Umbilical cord (tissue), 1 donor: ENCODE measurements at regions not wholly inside any gene's neighbourhood (a gene's known extent, or its start where the extent isn't known, plus 50 kb on each side); places are given as distances from the start of the nearest gene placed in this dataset.
A peak's percentile ranks its signal among the peaks of the same experiment; 100 is the strongest.

Source experiments
- DNase-seq: peaks from one replicate; pipeline ENCODE4 v3.0.0-alpha.2; 2015; ENCODE audit warnings: low spot score

DNA sequence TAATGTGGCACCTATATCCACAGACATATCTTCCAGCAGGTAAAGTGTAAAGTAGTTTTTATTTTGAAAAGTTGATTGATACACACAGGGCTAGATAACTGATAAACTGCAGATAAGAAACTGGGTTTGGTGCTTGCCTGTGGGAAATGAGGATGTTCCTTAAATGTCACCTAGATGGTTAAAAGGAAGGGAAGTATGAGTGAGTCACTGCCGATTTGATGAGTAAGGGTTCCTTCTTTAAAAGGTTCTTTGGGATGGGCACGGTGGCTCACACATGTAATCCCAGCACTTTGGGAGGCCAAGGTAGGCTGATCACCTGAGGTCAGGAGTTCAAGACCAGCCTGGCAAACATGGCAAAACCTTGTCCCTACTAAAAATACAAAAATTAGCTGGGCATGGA lies 73.8 kb upstream of the FRY start:
- no peak for DNase-seq

DNA sequence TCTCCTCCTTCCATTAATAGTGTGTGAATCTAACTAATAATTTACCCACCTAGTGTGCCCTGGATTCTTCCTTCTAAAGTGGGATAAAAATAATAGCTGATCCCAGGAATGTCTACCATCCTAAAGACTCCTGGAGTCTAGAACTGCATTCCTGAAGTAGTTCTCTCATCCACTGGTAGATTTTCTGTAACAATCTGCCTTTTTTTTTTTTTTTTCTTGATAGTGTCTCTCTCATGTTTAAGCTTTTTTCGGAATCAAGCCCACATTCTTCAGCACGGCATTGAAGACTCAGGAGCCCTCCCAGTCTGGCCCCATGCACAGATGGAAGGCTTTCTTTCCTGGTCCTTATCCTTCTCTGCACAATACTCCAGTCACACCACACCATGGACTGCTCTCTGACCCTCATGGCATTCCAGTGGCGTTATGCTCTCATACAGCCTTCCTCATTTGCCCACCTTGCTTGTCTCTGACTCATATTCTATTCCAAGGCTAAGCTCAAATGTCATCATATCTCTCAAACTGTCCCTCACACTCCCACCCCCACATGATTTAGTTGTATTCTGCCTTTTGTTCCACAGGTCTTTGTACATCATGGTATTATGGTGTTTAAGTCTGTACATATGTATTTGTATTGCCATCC lies 68.7 kb upstream of the FRY start:
- DNase-seq = peak; percentile 53

DNA sequence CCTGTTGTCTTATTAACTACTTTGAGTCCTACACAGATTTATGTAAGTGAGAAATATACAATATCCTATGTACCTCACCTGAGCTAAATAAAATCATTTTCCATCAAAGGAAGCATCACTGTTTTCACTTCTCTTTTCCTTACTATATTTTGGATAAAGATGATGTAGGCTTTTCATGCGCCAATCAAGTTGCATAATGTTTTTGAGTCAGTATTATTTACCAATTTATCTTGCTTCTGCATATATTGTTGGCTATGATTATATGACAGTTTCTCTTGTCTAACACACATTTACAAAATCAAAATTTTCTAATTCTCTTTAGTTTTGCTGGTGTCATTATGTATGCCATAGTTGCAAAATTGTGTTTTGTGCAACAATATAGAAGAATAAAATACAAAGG lies 67.9 kb upstream of the FRY start:
- DNase-seq = no peak

DNA sequence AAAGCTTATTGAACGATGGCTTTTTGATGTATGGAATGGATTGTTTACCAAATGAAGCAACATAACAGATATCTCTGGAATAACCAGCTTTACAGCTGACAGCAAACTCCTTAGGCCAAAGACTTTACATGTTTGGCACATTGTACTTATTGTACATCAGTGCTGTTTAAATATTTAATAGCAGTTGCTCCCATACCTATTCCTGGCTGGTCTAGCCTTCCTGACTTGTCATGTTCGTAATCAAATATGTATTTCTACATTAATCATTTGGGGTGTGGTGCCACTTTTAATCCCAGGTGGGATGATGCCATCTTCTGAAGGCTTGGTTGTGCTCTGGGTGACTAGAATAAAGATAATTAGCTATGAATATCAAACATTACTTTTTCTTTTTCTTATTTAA lies 67.4 kb upstream of the FRY start:
- DNase-seq = no peak

DNA sequence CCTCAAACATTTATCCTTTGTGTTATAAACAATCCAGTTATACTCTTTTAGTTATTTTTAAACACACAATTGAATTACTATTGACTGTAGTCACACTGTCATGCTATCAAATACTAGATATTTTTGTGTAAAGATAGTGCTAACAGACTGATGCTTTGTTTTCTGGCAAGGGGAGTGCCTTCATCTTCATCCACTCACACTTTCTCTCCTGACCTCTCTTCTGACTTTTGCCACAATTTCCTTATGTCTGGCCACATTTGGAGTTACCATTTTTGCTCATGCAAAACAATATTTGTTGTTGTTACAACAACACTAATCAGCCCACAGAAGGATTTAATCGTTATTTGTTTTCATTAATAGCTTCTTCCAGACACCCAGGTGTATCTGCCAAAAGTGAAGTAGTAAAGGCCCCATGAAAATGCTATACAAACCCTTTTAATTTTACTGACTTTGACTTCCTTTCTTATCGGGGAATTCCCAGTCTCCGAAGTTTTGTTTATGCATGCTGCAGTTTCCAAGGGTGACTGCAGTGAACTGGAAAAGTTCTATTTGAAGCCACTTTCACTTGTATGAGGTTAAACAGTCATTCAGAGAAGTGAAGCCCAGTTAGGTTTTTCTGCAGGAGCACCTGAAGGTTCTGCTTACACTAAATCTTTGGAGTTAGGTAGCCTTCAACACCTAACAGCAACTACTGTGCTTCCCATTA lies 66.1 kb upstream of the FRY start:
- peak; percentile 74 for DNase-seq

DNA sequence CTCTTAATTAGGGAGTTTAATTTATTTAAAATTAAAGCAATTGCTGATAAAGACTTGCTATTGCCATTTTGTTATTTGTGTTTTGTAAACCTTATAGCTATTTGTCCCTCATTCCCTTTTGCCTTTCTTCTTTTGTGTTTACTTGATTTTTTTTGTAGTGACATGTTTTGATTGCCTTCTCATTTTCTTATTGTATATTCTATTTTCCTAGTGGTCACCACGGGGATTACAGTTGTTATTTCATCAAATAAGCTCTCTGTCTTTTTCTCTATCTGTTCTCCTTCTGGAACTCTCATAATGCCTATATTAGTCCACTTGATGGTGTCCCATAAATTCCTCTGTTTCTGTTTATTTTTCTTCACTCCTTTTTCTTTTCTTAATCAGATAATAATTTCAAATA lies 64.4 kb upstream of the FRY start:
- no peak for DNase-seq

DNA sequence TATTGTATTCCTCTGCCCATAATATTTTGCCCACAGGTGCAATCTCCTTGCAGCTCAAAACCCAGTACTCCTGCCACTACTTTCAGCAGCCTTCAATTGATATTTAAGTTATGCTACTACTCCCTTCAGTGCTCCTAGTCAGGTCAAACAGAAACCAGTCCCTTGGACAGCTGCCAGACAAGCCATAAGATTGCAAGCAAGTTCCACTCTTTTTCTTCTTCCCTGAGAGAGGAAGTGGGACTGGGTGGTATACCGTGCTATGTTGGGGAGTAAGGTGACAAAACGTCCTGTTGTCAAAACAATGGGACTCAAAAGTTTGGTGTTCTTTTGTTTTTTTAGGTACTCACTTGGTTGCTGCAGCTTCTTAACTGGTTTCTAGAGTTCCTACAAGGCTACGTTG lies 63.1 kb upstream of the FRY start:
- peak; percentile 24 for DNase-seq

DNA sequence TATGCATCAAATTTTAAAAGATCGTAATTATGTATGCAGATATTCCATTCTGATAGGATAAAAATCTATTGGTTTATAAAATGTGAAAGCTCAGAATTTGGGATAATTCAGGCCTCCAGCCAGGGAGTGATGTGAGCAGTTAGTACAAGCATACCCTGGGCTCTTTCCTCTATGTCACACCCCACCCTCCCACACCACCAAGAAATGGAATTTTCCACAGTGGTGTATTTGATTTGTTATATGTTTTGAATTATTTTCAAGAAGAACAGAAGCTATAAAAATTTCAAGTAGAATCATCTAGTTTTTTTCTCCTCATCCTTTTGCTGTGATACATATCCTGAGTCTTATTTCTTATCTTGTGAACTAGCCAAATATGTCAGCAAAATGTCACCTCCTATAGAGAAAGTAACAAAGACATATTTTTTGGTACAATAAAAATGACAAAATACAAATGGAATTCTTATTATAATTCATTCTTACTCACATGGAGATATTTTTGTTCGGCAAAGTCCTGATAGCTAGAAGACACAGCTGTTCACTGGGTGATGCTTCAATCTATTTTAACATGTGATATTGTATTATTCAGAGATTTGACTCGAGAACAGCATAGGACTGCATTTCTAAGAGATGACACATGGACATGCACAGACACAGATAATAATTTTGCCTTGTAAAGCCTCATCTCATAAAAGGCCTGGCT lies 61.2 kb upstream of the FRY start:
- DNase-seq = peak; percentile 47

DNA sequence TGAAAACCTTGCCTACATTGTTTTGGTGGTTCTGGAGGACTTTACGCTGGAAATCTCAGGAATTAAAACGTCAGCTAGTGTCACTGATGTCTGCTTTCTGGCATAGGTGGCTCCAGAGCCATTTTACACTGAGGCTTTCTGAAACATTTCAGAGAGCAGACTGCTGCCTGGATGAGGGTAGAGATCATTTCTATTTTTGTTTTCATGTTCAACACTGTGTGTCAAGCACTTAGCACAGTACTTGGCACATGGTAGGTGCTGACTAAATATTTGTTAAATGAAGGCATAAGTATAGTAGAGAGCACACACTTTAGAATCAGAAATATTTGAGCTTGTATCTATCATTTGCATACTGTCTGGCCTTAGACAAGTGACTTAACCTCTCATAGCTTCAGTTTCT lies 59.1 kb upstream of the FRY start:
- DNase-seq = no peak

DNA sequence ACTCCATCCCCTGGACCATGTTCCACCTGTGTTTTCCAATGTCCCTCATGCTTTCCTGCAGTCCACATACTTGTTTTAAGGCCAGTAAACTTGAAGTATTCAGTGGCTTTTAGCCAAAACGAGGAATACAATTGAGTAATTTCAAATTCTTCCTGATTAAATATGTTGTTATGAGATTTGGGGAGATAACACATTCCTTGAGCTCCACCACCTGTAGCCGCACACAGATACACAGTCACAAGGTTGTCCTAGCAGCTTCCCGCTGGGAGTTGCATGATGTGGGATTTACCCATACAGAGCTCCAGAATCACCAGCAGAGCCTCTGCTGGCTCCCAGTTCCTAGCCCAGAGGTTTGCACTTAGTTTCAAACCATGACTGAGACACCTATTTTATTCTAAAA lies 53.6 kb upstream of the FRY start:
- no peak for DNase-seq

DNA sequence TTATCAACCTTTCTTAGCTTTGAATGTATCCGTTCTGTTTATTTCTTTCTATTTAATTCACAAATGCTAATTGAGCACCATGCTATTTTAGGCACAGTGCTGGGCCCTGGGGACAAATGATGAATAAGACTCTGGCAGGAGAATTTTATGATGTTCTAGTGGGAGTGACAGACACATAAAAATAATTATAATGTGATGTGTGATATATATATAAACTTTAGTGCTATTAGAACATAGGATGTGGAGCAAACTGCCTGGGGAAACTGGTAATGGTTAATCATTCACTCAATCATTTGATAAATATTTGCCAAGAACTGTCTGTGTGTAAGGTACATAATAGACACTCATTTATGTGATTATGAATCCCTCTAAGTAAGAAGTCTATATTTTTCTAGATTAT lies 50.7 kb upstream of the FRY start:
- no peak for DNase-seq
